Left ventricle myocardium inferior (tissue), 1 donor: ENCODE measurements at regions not wholly inside any gene's neighbourhood (a gene's known extent, or its start where the extent isn't known, plus 50 kb on each side); places are given as distances from the start of the nearest gene placed in this dataset.

Experiments used
- DNase-seq: peaks from one replicate; pipeline ENCODE4 v3.0.0-alpha.2; 2020
- H3K27ac ChIP-seq: fragments of 200-600 bp; replicated peaks from 2 replicates; pipeline ENCODE4 v1.8.0; 2021
- H3K27me3 ChIP-seq: fragments of 200-600 bp; 2 replicates; pipeline ENCODE4 v1.8.0; 2021; ENCODE audit warnings: low read depth
- H3K36me3 ChIP-seq: fragments of 200-600 bp; 2 replicates; pipeline ENCODE4 v1.8.0; 2021
- H3K4me1 ChIP-seq: fragments of 200-600 bp; 2 replicates; pipeline ENCODE4 v1.8.0; 2021
- H3K4me3 ChIP-seq: fragments of 200-600 bp; 2 replicates; pipeline ENCODE4 v1.8.0; 2021; ENCODE audit warnings: mild to moderate bottlenecking, moderate library complexity
- H3K9me3 ChIP-seq: fragments of 200-600 bp; replicated peaks from 2 replicates; pipeline ENCODE4 v1.8.0; 2021
- CTCF ChIP-seq: fragments of 200-600 bp; IDR thresholded peaks from 2 replicates; pipeline ENCODE4 v1.8.0; 2021; ENCODE audit warnings: antibody characterized with exemption, mild to moderate bottlenecking, borderline replicate concordance
- intact Hi-C: fragments of 100-400 bp; cut with micrococcal nuclease; formaldehyde crosslinking; loops from one replicate; pipeline ENCODE4 v1.11.0; 2022
- donor health status: DM: no; HTN: yes; CAD: no; lungs with severe emphysema.

- TF ChIP-seq CTCF: no peak
- H3K27ac ChIP-seq: no peak overlapping the region
- no peaks in the 10 kb centered on the region for H3K36me3 ChIP-seq
- H3K27me3 ChIP-seq: no peaks in the 10 kb centered on the region
- intact Hi-C loops: no loop called here
- DNase-seq: no peak
- H3K4me3 ChIP-seq: no peak overlapping the region
- no peaks in the 10 kb centered on the region for H3K4me1 ChIP-seq
- H3K9me3 ChIP-seq: no peaks in the 10 kb centered on the region
Measured at GRCh38 chr1:114318961-114319360, 165.3 kb upstream of the SYT6 start.

- Histone ChIP-seq H3K4me3 (no peak overlapping the region), H3K36me3 (no peaks in the 10 kb centered on the region), H3K9me3 (no peaks in the 10 kb centered on the region), H3K27ac (no peak overlapping the region), H3K27me3 (no peaks in the 10 kb centered on the region), H3K4me1 (no peaks in the 10 kb centered on the region)
- intact Hi-C loops: no loop called here
- no peak for DNase-seq
- no peak for TF ChIP-seq CTCF
Measured at GRCh38 chr1:114316204-114316603, 162.5 kb upstream of the SYT6 start.

- Histone ChIP-seq H3K9me3 (no peaks in the 10 kb centered on the region), H3K27ac (no peak overlapping the region), H3K36me3 (no peaks in the 10 kb centered on the region), H3K4me1 (peaks cover 2% of the 10 kb centered on the region), H3K27me3 (no peaks in the 10 kb centered on the region), H3K4me3 (no peak overlapping the region)
- DNase-seq: no peak
- intact Hi-C loops: no loop called here
- no peak for TF ChIP-seq CTCF
Measured at GRCh38 chr1:114315631-114316030, 162.0 kb upstream of the SYT6 start.

- Histone ChIP-seq H3K36me3 (no peaks in the 10 kb centered on the region), H3K4me1 (peaks cover 4% of the 10 kb centered on the region), H3K4me3 (no peak overlapping the region), H3K27ac (no peak overlapping the region), H3K9me3 (no peaks in the 10 kb centered on the region), H3K27me3 (no peaks in the 10 kb centered on the region)
- intact Hi-C loops: no loop called here
- TF ChIP-seq CTCF: no peak
- no peak for DNase-seq
Measured at GRCh38 chr1:114314576-114314975, 160.9 kb upstream of the SYT6 start.

- no peaks in the 10 kb centered on the region for H3K27me3 ChIP-seq
- no peak for TF ChIP-seq CTCF
- intact Hi-C loops: no loop called here
- no peak for DNase-seq
- no peak overlapping the region for H3K27ac ChIP-seq
- H3K4me3 ChIP-seq: no peak overlapping the region
- no peaks in the 10 kb centered on the region for H3K36me3 ChIP-seq
- no peaks in the 10 kb centered on the region for H3K9me3 ChIP-seq
- H3K4me1 ChIP-seq: peaks cover 4% of the 10 kb centered on the region
Measured at GRCh38 chr1:114314098-114314497, 160.4 kb upstream of the SYT6 start.
